ENCODE measurements at regions not wholly inside any gene's neighbourhood (a gene's known extent, or its start where the extent isn't known, plus 50 kb on each side); places are given as distances from the start of the nearest gene placed in this dataset.
"Not testable (repeated sequence)": the region's sequence is repeated elsewhere in the genome, so short reads cannot be mapped to it uniquely, and the experiment has no call there.

- no peak overlapping the region for H3K27ac ChIP-seq
- no peaks in the 10 kb centered on the region for H3K27me3 ChIP-seq
- H3K4me1 ChIP-seq = no peaks in the 10 kb centered on the region
- no peaks in the 10 kb centered on the region for H3K9me3 ChIP-seq
- TF ChIP-seq POLR2A (IDR thresholded peaks at IDR 0.05) (no peak), CTCF (IDR thresholded peaks at IDR 0.05) (no peak)
- H3K4me3 ChIP-seq = no peak overlapping the region
- no peaks in the 10 kb centered on the region for H3K36me3 ChIP-seq
- intact Hi-C loops (cut with DNase I; ENCODE audit: low total_unique reads) = no loop called here
- DNase-seq = no peak
Measured at GRCh38 chrX:121642415-121642814, 595.0 kb downstream of the GLUD2 start.

GRCh38 chrX:121649417-121649816 is 602.0 kb downstream of the GLUD2 start:
- intact Hi-C loops (cut with DNase I; ENCODE audit: low total_unique reads) = no loop called here
- Histone ChIP-seq H3K9me3 (no peaks in the 10 kb centered on the region), H3K4me1 (no peaks in the 10 kb centered on the region), H3K4me3 (no peak overlapping the region), H3K36me3 (no peaks in the 10 kb centered on the region), H3K27me3 (no peaks in the 10 kb centered on the region), H3K27ac (no peak overlapping the region)
- no peak for DNase-seq
- TF ChIP-seq POLR2A (IDR thresholded peaks at IDR 0.05) (no peak), CTCF (IDR thresholded peaks at IDR 0.05) (no peak)

- no peak overlapping the region for H3K27ac ChIP-seq
- intact Hi-C loops (cut with DNase I; ENCODE audit: low total_unique reads) = no loop called here
- no peak overlapping the region for H3K4me3 ChIP-seq
- H3K27me3 ChIP-seq = no peaks in the 10 kb centered on the region
- no peaks in the 10 kb centered on the region for H3K9me3 ChIP-seq
- no peaks in the 10 kb centered on the region for H3K4me1 ChIP-seq
- no peak for DNase-seq
- TF ChIP-seq CTCF (IDR thresholded peaks at IDR 0.05) = no peak
- no peak for TF ChIP-seq POLR2A (IDR thresholded peaks at IDR 0.05)
- H3K36me3 ChIP-seq = no peaks in the 10 kb centered on the region
Measured at GRCh38 chrX:121655276-121655675, 607.9 kb downstream of the GLUD2 start.

GRCh38 chrX:121666171-121666570 is 618.8 kb downstream of the GLUD2 start:
- no peak for DNase-seq
- Histone ChIP-seq H3K27me3 (no peaks in the 10 kb centered on the region), H3K4me1 (no peaks in the 10 kb centered on the region), H3K36me3 (no peaks in the 10 kb centered on the region), H3K4me3 (no peak overlapping the region), H3K9me3 (no peaks in the 10 kb centered on the region), H3K27ac (no peak overlapping the region)
- intact Hi-C loops (cut with DNase I; ENCODE audit: low total_unique reads) = no loop called here
- TF ChIP-seq POLR2A (IDR thresholded peaks at IDR 0.05) (no peak), CTCF (IDR thresholded peaks at IDR 0.05) (no peak)

GRCh38 chrX:121671649-121672048 is 624.2 kb downstream of the GLUD2 start:
- Histone ChIP-seq H3K9me3 (peaks cover 0 to 3% of the 10 kb centered on the region in 2 donors), H3K27me3 (no peaks in the 10 kb centered on the region), H3K27ac (no peak overlapping the region), H3K4me3 (no peak overlapping the region), H3K36me3 (peaks cover 0 to 2% of the 10 kb centered on the region in 2 donors), H3K4me1 (no peaks in the 10 kb centered on the region)
- DNase-seq = no peak
- intact Hi-C loops (cut with DNase I; ENCODE audit: low total_unique reads) = no loop called here
- TF ChIP-seq CTCF (IDR thresholded peaks at IDR 0.05) (no peak), POLR2A (IDR thresholded peaks at IDR 0.05) (no peak)

- H3K4me1 ChIP-seq; DNase-seq; H3K27ac ChIP-seq; H3K36me3 ChIP-seq; H3K4me3 ChIP-seq; intact Hi-C loops (cut with DNase I; ENCODE audit: low total_unique reads); H3K27me3 ChIP-seq; H3K9me3 ChIP-seq: not testable (repeated sequence)
Measured at GRCh38 chrX:121709236-121709635, 661.8 kb downstream of the GLUD2 start.
